ENCODE measurements at regions not wholly inside any gene's neighbourhood (a gene's known extent, or its start where the extent isn't known, plus 50 kb on each side); places are given as distances from the start of the nearest gene placed in this dataset.
"Not testable (repeated sequence)": the region's sequence is repeated elsewhere in the genome, so short reads cannot be mapped to it uniquely, and the experiment has no call there.

DNA sequence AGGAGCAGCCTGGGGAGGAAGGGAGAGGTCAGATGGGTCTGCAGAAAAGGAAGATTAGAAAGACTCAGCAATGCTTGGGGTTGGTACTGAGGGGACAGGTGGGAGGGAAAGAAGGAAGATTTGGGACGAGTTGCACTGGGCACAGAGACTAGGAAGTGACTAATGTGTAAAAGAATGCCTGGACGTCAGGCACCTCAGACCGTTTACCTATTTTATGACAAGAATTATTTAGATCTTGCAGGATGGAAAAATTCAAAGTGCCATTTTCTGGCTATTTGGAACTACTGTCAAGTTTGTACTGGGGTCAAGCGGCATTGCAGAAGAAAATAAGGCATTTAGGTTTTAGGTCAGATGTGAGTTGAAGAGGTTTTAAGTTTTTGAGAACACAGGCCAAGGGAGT lies 1558.4 kb upstream of the PRR20A start:
- TF ChIP-seq, protein P1, sequence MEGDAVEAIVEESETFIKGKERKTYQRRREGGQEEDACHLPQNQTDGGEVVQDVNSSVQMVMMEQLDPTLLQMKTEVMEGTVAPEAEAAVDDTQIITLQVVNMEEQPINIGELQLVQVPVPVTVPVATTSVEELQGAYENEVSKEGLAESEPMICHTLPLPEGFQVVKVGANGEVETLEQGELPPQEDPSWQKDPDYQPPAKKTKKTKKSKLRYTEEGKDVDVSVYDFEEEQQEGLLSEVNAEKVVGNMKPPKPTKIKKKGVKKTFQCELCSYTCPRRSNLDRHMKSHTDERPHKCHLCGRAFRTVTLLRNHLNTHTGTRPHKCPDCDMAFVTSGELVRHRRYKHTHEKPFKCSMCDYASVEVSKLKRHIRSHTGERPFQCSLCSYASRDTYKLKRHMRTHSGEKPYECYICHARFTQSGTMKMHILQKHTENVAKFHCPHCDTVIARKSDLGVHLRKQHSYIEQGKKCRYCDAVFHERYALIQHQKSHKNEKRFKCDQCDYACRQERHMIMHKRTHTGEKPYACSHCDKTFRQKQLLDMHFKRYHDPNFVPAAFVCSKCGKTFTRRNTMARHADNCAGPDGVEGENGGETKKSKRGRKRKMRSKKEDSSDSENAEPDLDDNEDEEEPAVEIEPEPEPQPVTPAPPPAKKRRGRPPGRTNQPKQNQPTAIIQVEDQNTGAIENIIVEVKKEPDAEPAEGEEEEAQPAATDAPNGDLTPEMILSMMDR (IDR thresholded peaks at IDR 0.05; ENCODE audit: extremely low read depth in 1 of 2, insufficient read depth in 1 of 2, low read depth in 1 of 2, low read length in 2 of 2): not testable (repeated sequence)
- TF ChIP-seq JUN (IDR thresholded peaks at IDR 0.05; ENCODE audit: borderline replicate concordance, insufficient read depth, insufficient read length, low read depth); POLR2A (IDR thresholded peaks at IDR 0.05; ENCODE audit: low read depth, low read length); POLR2AphosphoS5 (IDR thresholded peaks at IDR 0.05; ENCODE audit: insufficient read depth, low read depth, low read length); EZH2 (IDR thresholded peaks at IDR 0.05; ENCODE audit: borderline replicate concordance, low read depth, low read length, severe bottlenecking); MAX (IDR thresholded peaks at IDR 0.05; ENCODE audit: insufficient read depth, insufficient read length); MYC (IDR thresholded peaks at IDR 0.05; ENCODE audit: low read depth, low read length): not testable (repeated sequence)
